ENCODE measurements at regions not wholly inside any gene's neighbourhood (a gene's known extent, or its start where the extent isn't known, plus 50 kb on each side); places are given as distances from the start of the nearest gene placed in this dataset.

DNA sequence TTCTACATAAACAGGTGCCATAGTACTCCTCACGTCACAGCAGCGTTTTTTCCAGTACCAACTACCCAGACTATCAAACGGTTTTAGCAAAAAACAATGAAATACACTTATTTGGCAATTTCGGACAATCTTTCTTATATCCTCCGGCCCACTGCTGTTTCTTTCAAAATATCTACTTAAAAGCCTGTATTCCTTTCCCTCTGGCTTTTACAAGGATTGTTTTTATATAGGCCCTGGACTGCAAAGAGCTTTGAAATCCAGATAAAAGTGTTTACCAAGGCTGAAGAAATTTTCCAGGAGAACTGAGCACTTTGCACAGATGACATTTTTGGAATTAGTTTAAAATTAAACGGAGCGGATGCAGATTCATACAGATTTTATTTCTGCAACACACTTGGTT, 255.9 kb upstream of the STARD13 start:
- no peak for FAIRE-seq

DNA sequence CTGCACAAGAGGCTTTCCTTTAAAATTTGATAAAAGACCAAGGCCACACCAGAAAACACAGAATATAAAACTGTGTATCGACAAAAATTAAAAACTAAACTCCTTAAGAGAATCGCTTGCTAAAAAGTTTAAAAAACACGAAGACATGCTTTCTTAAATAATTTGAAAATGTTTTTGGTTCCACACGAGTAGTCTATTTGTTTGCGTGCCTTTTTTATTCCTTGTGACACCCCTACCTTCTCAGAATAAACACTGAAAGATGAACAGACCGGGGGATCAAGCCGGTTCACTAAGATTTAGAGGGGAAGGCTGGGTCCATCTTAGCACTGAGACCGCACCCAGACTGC, 256.4 kb upstream of the STARD13 start:
- FAIRE-seq, result no peak
- Histone ChIP-seq H3K4me2 (peak overlapping the region; percentile 62), H3K27ac (peak overlapping the region; percentile 85 to 93), H3K4me1 (peaks cover 12% of the 10 kb centered on the region; the same call in 2 of the 3 replicates), H3K9me3 (no peaks in the 10 kb centered on the region), H3K4me3 (peak overlapping the region; percentile 43)
- 20% methylated on average over 8 of the region's 8 CpGs for WGBS (ENCODE audit: missing lambda C conversion rate)
- ATAC-seq, result peak in 1 of 2 experiments; percentile 33; a peak in 1 of 6 replicates
- ChIA-PET POLR2A (no interaction called here), CTCF (no interaction called here)
- DNase-seq (ENCODE audit: low read depth in 1 of 2, low spot score in 1 of 2), result no peak
- no peak for TF ChIP-seq SREBF2 (IDR thresholded peaks at IDR 0.05)
- no peak for TF ChIP-seq BCL3 (IDR thresholded peaks at IDR 0.05)
- TF ChIP-seq RFX5 (IDR thresholded peaks at IDR 0.05), result no peak
- TF ChIP-seq, protein P1, sequence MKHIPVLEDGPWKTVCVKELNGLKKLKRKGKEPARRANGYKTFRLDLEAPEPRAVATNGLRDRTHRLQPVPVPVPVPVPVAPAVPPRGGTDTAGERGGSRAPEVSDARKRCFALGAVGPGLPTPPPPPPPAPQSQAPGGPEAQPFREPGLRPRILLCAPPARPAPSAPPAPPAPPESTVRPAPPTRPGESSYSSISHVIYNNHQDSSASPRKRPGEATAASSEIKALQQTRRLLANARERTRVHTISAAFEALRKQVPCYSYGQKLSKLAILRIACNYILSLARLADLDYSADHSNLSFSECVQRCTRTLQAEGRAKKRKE (CRISPR knock-in tag; IDR thresholded peaks at IDR 0.05; ENCODE audit: low read depth), result no peak
- no peak for TF ChIP-seq MAZ (IDR thresholded peaks at IDR 0.05; ENCODE audit: borderline replicate concordance, low read depth, low read length)
- TF ChIP-seq PHF8 (IDR thresholded peaks at IDR 0.05; ENCODE audit: borderline replicate concordance, low read depth), result no peak; the same call in 1 of the 2 replicates
- no peak for TF ChIP-seq RCOR1 (IDR thresholded peaks at IDR 0.05; ENCODE audit: low read depth, low read length)
- no peak for TF ChIP-seq HMGXB4 (CRISPR knock-in tag; IDR thresholded peaks at IDR 0.05; ENCODE audit: borderline replicate concordance)

More for the DNA sequence above, 255.9 kb upstream of the STARD13 start:
- ATAC-seq (no peak), DNase-seq (ENCODE audit: low read depth in 1 of 2, low spot score in 1 of 2) (no peak)
- H3K4me3 ChIP-seq, result peak overlapping the region; percentile 43; the same call in 2 of the 3 replicates
- 96% methylated on average over 7 of the region's 7 CpGs for WGBS (ENCODE audit: missing lambda C conversion rate)
- TF ChIP-seq CHD2 (IDR thresholded peaks at IDR 0.05; ENCODE audit: low read length, partially characterized antibody) (no peak), CBX2 (IDR thresholded peaks at IDR 0.05; ENCODE audit: borderline replicate concordance, low read depth) (no peak), ZNF302 (CRISPR knock-in tag; IDR thresholded peaks at IDR 0.05) (no peak), POLR2A (IDR thresholded peaks at IDR 0.05; ENCODE audit: low read length) (no peak), CEBPB (IDR thresholded peaks at IDR 0.05) (no peak), HOXA7 (CRISPR knock-in tag; IDR thresholded peaks at IDR 0.05) (no peak), RAD21 (conservative IDR thresholded peaks at IDR 0.05 in 1 of 2, IDR thresholded peaks at IDR 0.05 in 1 of 2) (no peak), FOXS1 (CRISPR knock-in tag; IDR thresholded peaks at IDR 0.05) (no peak), RARB (CRISPR knock-in tag; IDR thresholded peaks at IDR 0.05) (no peak), POLR2AphosphoS2 (conservative IDR thresholded peaks at IDR 0.05; ENCODE audit: low read length) (no peak), JUN (IDR thresholded peaks at IDR 0.05) (no peak), NFE2L2 (conservative IDR thresholded peaks at IDR 0.05; ENCODE audit: low read length) (no peak)
- peak overlapping the region; percentile 85 to 93 for H3K27ac ChIP-seq
- peaks cover 16% of the 10 kb centered on the region; the same call in 2 of the 3 replicates for H3K4me1 ChIP-seq
- H3K9me3 ChIP-seq, result no peaks in the 10 kb centered on the region
- POLR2A ChIA-PET, result no interaction called here
- peak overlapping the region; percentile 62 for H3K4me2 ChIP-seq
- CTCF ChIA-PET, result no interaction called here
